Calu3 (cell line): ENCODE measurements at regions not wholly inside any gene's neighbourhood (a gene's known extent, or its start where the extent isn't known, plus 50 kb on each side); places are given as distances from the start of the nearest gene placed in this dataset.

Experiments
- BruUV-seq: library from RNA; stranded (reverse); fragments of 400-500 nt; replicated peaks from 2 replicates; lab custom pipeline; 2021; lab: Mats Ljungman, UMichigan
- CTCF ChIA-PET: fragments of 300-600 bp; sonication (Branson Sonifier 250); formaldehyde crosslinking; loops from one replicate; lab custom pipeline; 2022; ENCODE audit warnings: antibody characterized with exemption; lab: Charles Lee
- DNase-seq: peaks from one replicate; pipeline ENCODE4 v3.0.0; 2022
- H3K27ac Mint-ChIP-seq: one replicate; pipeline ENCODE4 v1.8.0; 2022; ENCODE audit warnings: mixed read lengths; ENCODE audit not compliant: unreplicated experiment
- H3K27me3 Mint-ChIP-seq: one replicate; pipeline ENCODE4 v1.8.0; 2022; ENCODE audit warnings: mixed read lengths; ENCODE audit not compliant: unreplicated experiment
- H3K36me3 Mint-ChIP-seq: one replicate; pipeline ENCODE4 v1.8.0; 2022; ENCODE audit warnings: mild to moderate bottlenecking, moderate library complexity, mixed read lengths; ENCODE audit not compliant: insufficient read depth, unreplicated experiment
- H3K4me1 Mint-ChIP-seq: one replicate; pipeline ENCODE4 v1.8.0; 2022; ENCODE audit warnings: mild to moderate bottlenecking, low read depth, mixed read lengths; ENCODE audit not compliant: unreplicated experiment
- H3K4me3 Mint-ChIP-seq: one replicate; pipeline ENCODE4 v1.8.0; 2022; ENCODE audit warnings: mild to moderate bottlenecking, low read depth, moderate library complexity, mixed read lengths; ENCODE audit not compliant: unreplicated experiment
- H3K9me3 Mint-ChIP-seq: one replicate; pipeline ENCODE4 v1.8.0; 2022; ENCODE audit warnings: low read depth, mixed read lengths; ENCODE audit not compliant: unreplicated experiment
- CTCF ChIP-seq: fragments of 200-600 bp; IDR thresholded peaks from one replicate; pipeline ENCODE4 v1.8.0; 2022; ENCODE audit warnings: antibody characterized with exemption; ENCODE audit not compliant: unreplicated experiment
- intact Hi-C: fragments of 100-400 bp; cut with micrococcal nuclease; formaldehyde crosslinking; loops from one replicate; pipeline ENCODE4 v1.10.0; 2022; ENCODE audit not compliant: unreplicated experiment

GRCh38 chr4:120435179-120435578, 368.5 kb upstream of the MAD2L1 start:
- Mint-ChIP-seq H3K27me3 (no peaks in the 10 kb centered on the region), H3K27ac (no peak overlapping the region), H3K36me3 (no peaks in the 10 kb centered on the region), H3K4me1 (no peaks in the 10 kb centered on the region), H3K9me3 (no peaks in the 10 kb centered on the region), H3K4me3 (no peak overlapping the region)
- DNase-seq = no peak
- no peak for TF ChIP-seq CTCF
- intact Hi-C loops = no loop called here
- CTCF ChIA-PET = no interaction called here
- no TSS peak for BruUV-seq

- Mint-ChIP-seq H3K4me3 (no peak overlapping the region), H3K36me3 (no peaks in the 10 kb centered on the region), H3K9me3 (no peaks in the 10 kb centered on the region), H3K27me3 (no peaks in the 10 kb centered on the region), H3K4me1 (no peaks in the 10 kb centered on the region), H3K27ac (no peak overlapping the region)
- BruUV-seq = no TSS peak
- no peak for DNase-seq
- TF ChIP-seq CTCF = no peak
- CTCF ChIA-PET = no interaction called here
- intact Hi-C loops = no loop called here
These were observed 368.1 kb upstream of the MAD2L1 start for GRCh38 chr4:120434756-120435155.

- no peaks in the 10 kb centered on the region for H3K36me3 Mint-ChIP-seq
- CTCF ChIA-PET = no interaction called here
- H3K4me1 Mint-ChIP-seq = no peaks in the 10 kb centered on the region
- intact Hi-C loops = no loop called here
- no peak for TF ChIP-seq CTCF
- no peak overlapping the region for H3K4me3 Mint-ChIP-seq
- no TSS peak for BruUV-seq
- no peaks in the 10 kb centered on the region for H3K27me3 Mint-ChIP-seq
- H3K9me3 Mint-ChIP-seq = no peaks in the 10 kb centered on the region
- no peak for DNase-seq
- no peak overlapping the region for H3K27ac Mint-ChIP-seq
These were observed 365.7 kb upstream of the MAD2L1 start for GRCh38 chr4:120432301-120432860.

GRCh38 chr4:120431180-120431579, 364.5 kb upstream of the MAD2L1 start:
- Mint-ChIP-seq H3K27me3 (no peaks in the 10 kb centered on the region), H3K4me3 (no peak overlapping the region), H3K27ac (no peak overlapping the region), H3K9me3 (no peaks in the 10 kb centered on the region), H3K36me3 (no peaks in the 10 kb centered on the region), H3K4me1 (no peaks in the 10 kb centered on the region)
- BruUV-seq = no TSS peak
- no peak for DNase-seq
- no peak for TF ChIP-seq CTCF
- intact Hi-C loops = no loop called here
- CTCF ChIA-PET = no interaction called here
